ENCODE measurements at regions not wholly inside any gene's neighbourhood (a gene's known extent, or its start where the extent isn't known, plus 50 kb on each side); places are given as distances from the start of the nearest gene placed in this dataset.

DNA sequence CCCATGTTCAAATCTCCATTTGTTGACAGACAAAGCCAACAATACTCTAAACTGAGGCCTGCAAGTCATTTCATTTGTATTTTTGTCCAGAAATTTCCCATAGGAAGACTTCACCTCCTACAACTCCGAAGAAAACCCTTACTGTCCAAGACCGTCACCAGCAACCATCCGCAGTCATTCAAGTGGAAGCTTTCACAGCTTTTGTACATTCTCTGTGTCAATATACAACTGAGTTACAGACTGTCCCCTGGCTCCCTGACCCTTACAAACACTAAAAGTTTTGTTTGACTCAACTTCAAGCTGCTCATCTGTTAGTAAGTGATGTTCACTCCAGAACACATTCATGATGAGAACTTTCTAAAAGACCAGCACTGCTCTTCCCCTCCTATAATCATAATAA is 210.1 kb downstream of the DEPDC1B start:
- no peak overlapping the region for H3K4me3 Mint-ChIP-seq (ENCODE audit: unreplicated experiment)
- no peaks in the 10 kb centered on the region for H3K27me3 Mint-ChIP-seq (ENCODE audit: unreplicated experiment)
- no peaks in the 10 kb centered on the region for H3K4me1 Mint-ChIP-seq (ENCODE audit: low read depth, unreplicated experiment)
- TF ChIP-seq CTCF (IDR thresholded peaks at IDR 0.05; ENCODE audit: partially characterized antibody, unreplicated experiment) = no peak
- no peak overlapping the region for H3K27ac Mint-ChIP-seq (ENCODE audit: unreplicated experiment)
- no peak for DNase-seq
- H3K36me3 Mint-ChIP-seq (ENCODE audit: unreplicated experiment) = no peaks in the 10 kb centered on the region
- H3K9me3 Mint-ChIP-seq (ENCODE audit: unreplicated experiment) = peaks cover 2% of the 10 kb centered on the region

DNA sequence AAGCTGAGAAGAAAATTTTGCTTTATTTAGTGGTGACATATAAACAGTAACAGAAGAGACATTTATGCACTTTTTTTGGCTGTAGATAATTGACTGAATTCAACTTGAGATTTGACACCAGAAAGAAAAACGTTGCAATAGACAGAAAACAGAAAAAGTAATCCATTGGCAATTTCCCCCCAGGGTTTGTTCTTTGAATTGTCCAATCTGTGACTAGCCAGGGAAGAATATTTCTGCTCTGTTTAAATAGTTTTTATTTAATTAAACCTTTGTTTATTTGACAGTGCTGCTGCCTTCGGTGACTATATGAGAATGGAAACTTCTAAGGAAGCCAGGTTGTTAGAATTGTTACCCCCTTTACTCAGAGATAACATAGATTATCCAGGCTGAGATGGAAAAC is 210.6 kb downstream of the DEPDC1B start:
- Mint-ChIP-seq H3K9me3 (ENCODE audit: unreplicated experiment) (peaks cover 2% of the 10 kb centered on the region), H3K4me1 (ENCODE audit: low read depth, unreplicated experiment) (no peaks in the 10 kb centered on the region), H3K36me3 (ENCODE audit: unreplicated experiment) (no peaks in the 10 kb centered on the region), H3K27me3 (ENCODE audit: unreplicated experiment) (no peaks in the 10 kb centered on the region), H3K4me3 (ENCODE audit: unreplicated experiment) (no peak overlapping the region), H3K27ac (ENCODE audit: unreplicated experiment) (no peak overlapping the region)
- no peak for TF ChIP-seq CTCF (IDR thresholded peaks at IDR 0.05; ENCODE audit: partially characterized antibody, unreplicated experiment)
- no peak for DNase-seq

DNA sequence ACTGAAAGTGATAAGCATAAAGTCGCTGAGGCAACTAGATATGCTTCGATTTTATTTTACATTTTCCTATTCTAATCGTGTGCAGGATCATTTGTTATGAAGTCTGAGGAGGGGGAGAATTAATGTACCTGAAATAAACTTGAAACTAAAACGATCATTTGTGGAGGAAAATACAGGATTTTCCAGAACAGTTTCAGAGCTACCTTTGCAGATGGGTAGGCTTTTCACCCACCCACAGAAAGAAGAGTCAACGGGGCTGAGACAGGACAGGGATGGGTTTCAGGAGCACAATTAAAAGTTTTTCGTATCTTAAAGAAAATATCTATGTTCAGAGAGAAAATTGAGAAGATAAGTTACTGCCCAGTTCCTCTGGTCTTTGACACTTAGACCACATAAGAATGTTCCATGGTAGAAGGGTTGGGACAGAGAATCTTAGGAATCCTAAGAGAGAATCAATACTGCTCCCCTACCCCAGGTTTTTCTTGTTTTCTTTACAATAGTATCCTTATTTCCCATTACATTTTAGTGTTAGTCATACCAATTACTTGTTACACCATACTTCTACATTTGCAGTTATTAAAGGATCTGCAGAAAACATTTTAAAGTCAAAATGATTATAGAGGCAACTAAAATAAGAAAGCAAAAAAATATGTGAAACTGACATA is 211.4 kb downstream of the DEPDC1B start:
- Mint-ChIP-seq H3K27ac (ENCODE audit: unreplicated experiment) (no peak overlapping the region), H3K36me3 (ENCODE audit: unreplicated experiment) (no peaks in the 10 kb centered on the region), H3K9me3 (ENCODE audit: unreplicated experiment) (peaks cover 2% of the 10 kb centered on the region), H3K4me1 (ENCODE audit: low read depth, unreplicated experiment) (no peaks in the 10 kb centered on the region), H3K4me3 (ENCODE audit: unreplicated experiment) (no peak overlapping the region), H3K27me3 (ENCODE audit: unreplicated experiment) (no peaks in the 10 kb centered on the region)
- TF ChIP-seq CTCF (IDR thresholded peaks at IDR 0.05; ENCODE audit: partially characterized antibody, unreplicated experiment) = no peak
- DNase-seq = no peak

DNA sequence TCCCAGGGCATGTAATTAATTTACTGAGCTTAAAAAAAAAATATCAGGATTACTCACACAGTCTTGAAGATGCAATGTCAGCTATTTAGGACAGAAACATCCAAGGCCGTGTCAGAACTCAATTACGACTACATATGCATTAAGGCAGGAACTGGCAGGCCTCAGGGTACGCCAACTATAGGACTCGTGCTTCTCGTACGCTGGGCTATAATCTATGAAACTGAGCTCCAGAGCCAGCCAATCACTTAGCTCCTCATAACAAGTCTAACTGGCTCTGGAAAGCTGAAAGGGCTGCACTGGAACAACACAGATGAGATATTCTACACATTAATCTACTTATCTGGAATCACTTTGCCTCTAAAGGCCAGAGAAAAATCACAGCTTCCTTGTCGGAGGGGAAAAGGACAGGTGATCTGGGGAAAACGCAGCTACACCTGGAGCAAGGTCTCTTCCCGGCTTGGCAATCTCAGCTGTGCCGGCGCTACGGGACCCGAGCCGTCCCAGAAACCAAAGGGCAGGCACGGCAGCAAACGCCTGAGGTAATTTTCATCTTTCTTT is 212.0 kb downstream of the DEPDC1B start:
- Mint-ChIP-seq H3K4me3 (ENCODE audit: unreplicated experiment) (no peak overlapping the region), H3K27ac (ENCODE audit: unreplicated experiment) (no peak overlapping the region), H3K9me3 (ENCODE audit: unreplicated experiment) (peaks cover 2% of the 10 kb centered on the region), H3K36me3 (ENCODE audit: unreplicated experiment) (no peaks in the 10 kb centered on the region), H3K27me3 (ENCODE audit: unreplicated experiment) (no peaks in the 10 kb centered on the region), H3K4me1 (ENCODE audit: low read depth, unreplicated experiment) (no peaks in the 10 kb centered on the region)
- no peak for TF ChIP-seq CTCF (IDR thresholded peaks at IDR 0.05; ENCODE audit: partially characterized antibody, unreplicated experiment)
- DNase-seq = no peak

DNA sequence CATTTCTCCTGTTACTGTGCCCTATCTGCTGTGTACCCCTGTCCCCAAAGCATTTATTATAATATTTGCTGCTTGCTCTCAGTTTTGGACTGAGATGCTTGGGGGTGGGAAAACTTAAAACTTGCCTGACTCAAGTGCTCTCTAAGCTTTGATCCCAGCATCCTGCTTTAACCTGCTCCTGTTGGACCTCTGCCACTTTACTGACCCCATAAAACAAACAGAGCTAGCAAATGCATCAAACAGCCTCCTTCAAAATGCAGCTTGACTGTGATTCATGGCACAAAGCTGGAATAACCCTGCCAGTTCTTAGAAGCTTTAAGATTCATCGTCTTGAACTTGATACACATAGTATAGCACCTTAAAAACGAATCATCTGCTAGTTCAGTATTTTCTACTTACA is 212.5 kb downstream of the DEPDC1B start:
- H3K27me3 Mint-ChIP-seq (ENCODE audit: unreplicated experiment) = no peaks in the 10 kb centered on the region
- no peak for TF ChIP-seq CTCF (IDR thresholded peaks at IDR 0.05; ENCODE audit: partially characterized antibody, unreplicated experiment)
- no peaks in the 10 kb centered on the region for H3K4me1 Mint-ChIP-seq (ENCODE audit: low read depth, unreplicated experiment)
- no peaks in the 10 kb centered on the region for H3K36me3 Mint-ChIP-seq (ENCODE audit: unreplicated experiment)
- H3K4me3 Mint-ChIP-seq (ENCODE audit: unreplicated experiment) = no peak overlapping the region
- no peak overlapping the region for H3K27ac Mint-ChIP-seq (ENCODE audit: unreplicated experiment)
- H3K9me3 Mint-ChIP-seq (ENCODE audit: unreplicated experiment) = peaks cover 2% of the 10 kb centered on the region
- no peak for DNase-seq

Measured in glutamatergic neuron (in vitro differentiated cells).